NT2/D1 (cell line): ENCODE measurements at regions not wholly inside any gene's neighbourhood (a gene's known extent, or its start where the extent isn't known, plus 50 kb on each side); places are given as distances from the start of the nearest gene placed in this dataset.

Experiments used
- YY1 ChIP-seq: IDR thresholded peaks from 2 replicates; pipeline ENCODE4 v1.6.1; 2011; ENCODE audit not compliant: insufficient read length, insufficient read depth
- ZNF274 ChIP-seq: IDR thresholded peaks from 2 replicates; pipeline ENCODE4 v1.6.1; 2011; ENCODE audit warnings: mild to moderate bottlenecking, low read depth, low read length

- TF ChIP-seq YY1 (no peak), ZNF274 (no peak)
These were observed 53.7 kb upstream of the FAM98A start for GRCh38 chr2:33652830-33653229.
